WERI-Rb-1 (cell line): ENCODE measurements at regions not wholly inside any gene's neighbourhood (a gene's known extent, or its start where the extent isn't known, plus 50 kb on each side); places are given as distances from the start of the nearest gene placed in this dataset.
"Not testable (repeated sequence)": the region's sequence is repeated elsewhere in the genome, so short reads cannot be mapped to it uniquely, and the experiment has no call there.

Experiments used
- DNase-seq: peaks from one replicate; pipeline ENCODE4 v3.0.0-alpha.2; 2020
- H3K27ac ChIP-seq: fragments of 250-450 bp; sonication (Bioruptor Pico); 2 replicates; pipeline ENCODE4 v1.5.1; 2020; ENCODE audit warnings: mild to moderate bottlenecking, moderate library complexity
- H3K27me3 ChIP-seq: fragments of 250-450 bp; sonication (Bioruptor Pico); 2 replicates; pipeline ENCODE4 v1.5.1; 2021; ENCODE audit warnings: mild to moderate bottlenecking, low read depth, moderate library complexity; ENCODE audit not compliant: insufficient read depth, severe bottlenecking
- H3K36me3 ChIP-seq: fragments of 250-450 bp; sonication (Bioruptor Pico); 2 replicates; pipeline ENCODE4 v1.5.1; 2020; ENCODE audit warnings: mild to moderate bottlenecking, moderate library complexity
- H3K4me3 ChIP-seq: 2 replicates; pipeline ENCODE4 v1.5.1; 2011; ENCODE audit warnings: low read depth, mild to moderate bottlenecking, control low read depth, low read length
- H3K9me3 ChIP-seq: fragments of 250-450 bp; sonication (Bioruptor Pico); 2 replicates; pipeline ENCODE4 v1.5.1; 2021; ENCODE audit warnings: mild to moderate bottlenecking, moderate library complexity; ENCODE audit not compliant: severe bottlenecking
- TF ChIP-seq, protein P1 (sequence below): IDR thresholded peaks from 2 replicates; pipeline ENCODE4 v1.5.1; 2011; ENCODE audit warnings: low read depth, mild to moderate bottlenecking, control low read depth, inconsistent platforms, low read length

DNA sequence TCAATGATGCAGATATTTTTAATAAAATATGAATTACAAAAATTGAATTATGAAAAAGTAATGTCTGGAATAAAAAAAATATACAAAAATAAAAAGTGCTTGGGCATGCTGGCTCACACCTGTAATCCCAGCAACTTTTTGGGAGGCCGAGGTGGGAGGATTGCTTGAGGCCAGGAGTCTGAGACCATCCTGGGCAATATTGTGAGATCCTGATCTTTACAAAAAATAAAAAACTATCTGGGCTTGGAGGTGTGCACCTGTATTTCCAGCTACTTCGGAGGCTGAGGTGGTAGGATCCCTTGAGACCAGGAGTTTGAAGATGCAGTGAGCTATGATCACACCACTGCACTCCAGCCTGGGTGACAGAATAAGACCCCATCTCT, 141.8 kb downstream of the NPIPB5 start:
- H3K36me3 ChIP-seq = no peaks in the 10 kb centered on the region
- no peak overlapping the region for H3K27ac ChIP-seq
- TF ChIP-seq, protein P1, sequence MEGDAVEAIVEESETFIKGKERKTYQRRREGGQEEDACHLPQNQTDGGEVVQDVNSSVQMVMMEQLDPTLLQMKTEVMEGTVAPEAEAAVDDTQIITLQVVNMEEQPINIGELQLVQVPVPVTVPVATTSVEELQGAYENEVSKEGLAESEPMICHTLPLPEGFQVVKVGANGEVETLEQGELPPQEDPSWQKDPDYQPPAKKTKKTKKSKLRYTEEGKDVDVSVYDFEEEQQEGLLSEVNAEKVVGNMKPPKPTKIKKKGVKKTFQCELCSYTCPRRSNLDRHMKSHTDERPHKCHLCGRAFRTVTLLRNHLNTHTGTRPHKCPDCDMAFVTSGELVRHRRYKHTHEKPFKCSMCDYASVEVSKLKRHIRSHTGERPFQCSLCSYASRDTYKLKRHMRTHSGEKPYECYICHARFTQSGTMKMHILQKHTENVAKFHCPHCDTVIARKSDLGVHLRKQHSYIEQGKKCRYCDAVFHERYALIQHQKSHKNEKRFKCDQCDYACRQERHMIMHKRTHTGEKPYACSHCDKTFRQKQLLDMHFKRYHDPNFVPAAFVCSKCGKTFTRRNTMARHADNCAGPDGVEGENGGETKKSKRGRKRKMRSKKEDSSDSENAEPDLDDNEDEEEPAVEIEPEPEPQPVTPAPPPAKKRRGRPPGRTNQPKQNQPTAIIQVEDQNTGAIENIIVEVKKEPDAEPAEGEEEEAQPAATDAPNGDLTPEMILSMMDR = no peak

DNA sequence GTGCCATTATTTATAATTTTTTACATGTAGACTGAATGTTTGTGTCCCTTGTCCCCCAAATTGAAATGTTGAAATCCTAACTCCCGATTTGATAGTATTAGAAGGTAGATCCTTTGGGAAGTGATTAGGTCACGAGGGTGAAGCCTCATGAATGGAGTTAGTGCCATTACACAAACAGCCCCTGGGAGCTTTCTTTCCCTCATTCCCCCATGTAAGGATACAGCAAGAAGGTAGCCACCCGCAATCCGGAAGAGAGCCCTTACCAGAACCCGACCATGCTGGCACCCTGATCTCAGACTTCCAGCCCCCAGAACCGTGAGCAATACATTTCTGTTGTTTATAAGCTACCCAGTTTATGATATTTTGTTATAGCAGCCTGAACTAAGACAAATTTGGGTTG, 143.2 kb downstream of the NPIPB5 start:
- no peaks in the 10 kb centered on the region for H3K27me3 ChIP-seq
- DNase-seq = no peak
- TF ChIP-seq, protein P1 = no peak

More for the DNA sequence above, 141.8 kb downstream of the NPIPB5 start:
- H3K4me3 ChIP-seq = no peak overlapping the region
- peaks cover 3% of the 10 kb centered on the region for H3K9me3 ChIP-seq
- H3K27me3 ChIP-seq = no peaks in the 10 kb centered on the region
- DNase-seq = no peak

DNA sequence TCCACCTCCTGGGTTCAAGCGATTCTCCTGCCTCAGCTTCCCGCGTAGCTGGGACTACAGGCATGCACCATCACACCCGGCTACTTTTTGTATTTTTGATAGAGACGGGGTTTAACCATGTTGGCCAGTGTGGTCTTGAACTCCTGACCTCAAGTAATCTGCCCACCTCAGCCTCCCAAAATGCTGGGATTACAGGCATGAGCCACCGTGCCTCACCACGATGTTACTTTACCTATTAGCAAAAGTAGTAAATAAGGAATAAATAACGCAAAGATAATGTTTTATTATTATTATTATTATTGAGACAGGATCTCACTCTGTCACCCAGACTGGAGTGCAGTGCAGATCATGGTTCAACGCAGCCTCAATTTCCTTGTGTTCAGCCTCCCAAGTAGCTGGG, 145.9 kb downstream of the NPIPB5 start:
- not testable (repeated sequence) for H3K36me3 ChIP-seq, H3K27me3 ChIP-seq, H3K27ac ChIP-seq, H3K9me3 ChIP-seq, DNase-seq, H3K4me3 ChIP-seq

More for the DNA sequence above, 143.2 kb downstream of the NPIPB5 start:
- Histone ChIP-seq H3K9me3 (peaks cover 3% of the 10 kb centered on the region), H3K27ac (no peak overlapping the region), H3K36me3 (no peaks in the 10 kb centered on the region), H3K4me3 (no peak overlapping the region)

DNA sequence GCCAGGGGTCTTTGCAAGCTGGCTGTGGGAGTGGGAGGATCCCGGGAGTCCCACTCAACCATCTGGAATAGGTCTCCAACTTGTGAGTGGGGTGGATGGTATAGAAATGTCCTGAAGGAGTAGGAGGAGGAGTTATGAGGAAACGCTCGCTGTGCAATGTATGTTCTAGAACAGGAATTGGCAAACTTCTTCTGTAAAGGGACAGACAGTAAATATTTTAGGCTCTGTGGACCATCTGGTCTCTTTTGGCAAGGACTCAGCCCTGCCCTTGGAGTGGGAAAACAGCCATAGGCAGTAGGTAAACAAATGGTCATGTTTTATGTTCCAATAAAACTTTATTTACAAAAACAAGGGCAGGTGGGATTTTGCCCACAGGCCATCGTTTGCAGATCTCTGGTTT, 149.2 kb downstream of the NPIPB5 start:
- Histone ChIP-seq H3K27ac (no peak overlapping the region), H3K27me3 (no peaks in the 10 kb centered on the region), H3K9me3 (peaks cover 8% of the 10 kb centered on the region), H3K36me3 (no peaks in the 10 kb centered on the region), H3K4me3 (no peak overlapping the region)
- DNase-seq = no peak
- TF ChIP-seq, protein P1 = no peak

DNA sequence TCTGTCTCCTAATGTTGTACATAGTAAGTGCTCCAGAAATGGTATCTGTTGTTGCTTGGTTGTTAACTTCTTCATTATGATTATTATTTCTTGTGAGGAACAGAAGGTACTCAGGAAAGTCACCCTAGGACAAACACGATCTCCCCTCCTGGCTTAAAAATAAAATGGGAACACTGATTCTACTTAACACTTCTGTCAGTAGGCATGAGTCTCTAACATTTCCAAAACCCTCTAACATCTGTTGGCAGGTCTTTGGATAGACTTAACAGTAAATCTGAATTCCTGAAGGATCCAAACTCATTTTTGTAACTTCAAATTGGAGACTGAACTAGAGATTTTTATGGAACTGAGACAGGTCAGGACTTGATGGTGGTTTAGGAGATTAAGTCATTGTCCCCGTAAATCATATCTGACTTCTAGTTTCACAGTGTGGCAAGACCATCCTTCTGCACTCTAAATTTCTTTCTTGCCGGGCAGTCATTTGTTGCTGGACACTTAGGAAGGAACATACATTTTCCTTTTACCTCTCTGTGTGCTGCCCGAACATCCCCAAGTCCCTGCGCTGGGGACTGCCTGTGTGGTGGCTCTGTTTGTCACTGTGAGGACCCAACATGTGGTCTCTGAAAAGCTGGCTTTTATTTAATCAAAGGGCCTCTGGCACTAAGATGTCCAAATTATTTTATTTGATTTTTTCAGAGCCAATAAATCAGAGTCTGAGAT, 149.9 kb downstream of the NPIPB5 start:
- DNase-seq = no peak
- no peaks in the 10 kb centered on the region for H3K36me3 ChIP-seq
- H3K27me3 ChIP-seq = no peaks in the 10 kb centered on the region
- TF ChIP-seq, protein P1 = no peak
- H3K27ac ChIP-seq = no peak overlapping the region; the same call in 1 of the 2 replicates
- H3K9me3 ChIP-seq = peaks cover 8% of the 10 kb centered on the region
- H3K4me3 ChIP-seq = no peak overlapping the region

DNA sequence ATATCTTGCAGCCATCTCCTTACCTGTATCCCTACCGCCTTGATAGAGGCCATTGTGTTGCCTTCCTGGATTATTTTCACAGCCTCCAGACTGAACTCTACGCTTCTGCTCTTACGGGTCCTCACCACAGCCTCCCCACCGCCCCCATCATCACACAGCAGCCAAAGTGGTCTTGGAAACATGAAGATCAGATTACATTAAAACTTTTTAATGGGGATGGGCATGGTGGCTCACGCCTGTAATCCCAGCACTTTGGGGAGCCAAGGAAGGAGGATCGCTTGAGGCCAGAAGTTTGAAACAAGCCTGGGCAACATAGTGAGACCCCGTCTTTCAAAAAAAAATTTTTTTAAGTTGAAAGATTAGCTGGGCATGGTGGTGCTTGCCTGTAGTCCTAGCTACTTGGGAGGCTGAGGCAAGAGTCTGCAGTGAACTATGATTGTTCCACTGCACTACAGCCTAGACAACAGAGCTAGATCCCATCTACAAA, 150.5 kb downstream of the NPIPB5 start:
- DNase-seq = no peak
- no peaks in the 10 kb centered on the region for H3K27me3 ChIP-seq

DNA sequence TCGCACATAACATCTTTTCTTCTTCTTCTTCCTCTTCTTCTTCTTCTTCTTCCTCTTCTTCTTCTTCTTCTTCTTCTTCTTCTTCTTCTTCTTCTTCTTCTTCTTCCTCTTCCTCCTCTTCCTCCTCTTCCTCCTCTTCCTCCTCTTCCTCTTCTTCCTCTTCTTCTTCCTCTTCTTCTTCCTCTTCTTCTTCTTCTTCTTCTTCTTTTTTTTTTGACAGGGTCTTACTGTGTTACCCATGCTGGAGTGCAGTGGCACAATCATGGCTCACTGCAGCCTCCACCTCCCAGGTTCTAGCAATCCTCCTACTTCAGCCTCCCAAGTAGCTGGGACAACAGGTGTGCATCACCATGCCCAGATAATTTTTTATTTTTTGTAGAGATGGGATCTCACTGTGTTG, 151.0 kb upstream of the HS3ST2 start:
- DNase-seq, H3K27me3 ChIP-seq, H3K4me3 ChIP-seq, H3K36me3 ChIP-seq, H3K27ac ChIP-seq, H3K9me3 ChIP-seq: not testable (repeated sequence)

More for the DNA sequence above, 150.5 kb downstream of the NPIPB5 start:
- peaks cover 8% of the 10 kb centered on the region for H3K9me3 ChIP-seq
- TF ChIP-seq, protein P1 = no peak
- H3K4me3 ChIP-seq = no peak overlapping the region
- no peak overlapping the region; the same call in 1 of the 2 replicates for H3K27ac ChIP-seq
- no peaks in the 10 kb centered on the region for H3K36me3 ChIP-seq
